Stimulated activated CD8-positive, alpha-beta memory T cell treated with anti-CD3 and anti-CD28 coated beads, Interleukin-4, amount 100 ng/mL, for 48 hours (primary cell): ENCODE measurements at regions not wholly inside any gene's neighbourhood (a gene's known extent, or its start where the extent isn't known, plus 50 kb on each side); places are given as distances from the start of the nearest gene placed in this dataset.

ENCODE experiments used
- DNase-seq: peaks from one replicate; pipeline ENCODE4 v3.0.0-alpha.2; 2020

DNA sequence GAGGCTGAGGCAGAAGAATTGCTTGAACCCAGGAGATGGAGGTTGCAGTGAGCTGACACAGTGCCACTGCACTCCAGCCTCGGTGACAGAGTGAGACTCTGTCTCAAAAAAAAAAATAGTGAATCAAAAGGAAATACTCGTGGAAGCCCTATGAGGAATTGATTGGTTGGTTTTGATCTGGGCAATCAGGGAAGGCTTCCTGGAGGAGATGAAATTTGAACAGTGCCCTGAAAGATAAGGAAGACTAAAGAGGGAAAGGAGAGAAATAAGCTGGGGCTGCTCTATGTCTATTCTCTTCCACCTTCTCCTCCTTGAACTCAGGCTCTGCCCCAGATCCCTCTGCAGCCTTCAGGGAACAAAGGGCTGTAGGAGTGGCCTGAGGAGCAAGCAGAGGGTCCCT, 54.1 kb downstream of the IRF2BPL start:
- no peak for DNase-seq

DNA sequence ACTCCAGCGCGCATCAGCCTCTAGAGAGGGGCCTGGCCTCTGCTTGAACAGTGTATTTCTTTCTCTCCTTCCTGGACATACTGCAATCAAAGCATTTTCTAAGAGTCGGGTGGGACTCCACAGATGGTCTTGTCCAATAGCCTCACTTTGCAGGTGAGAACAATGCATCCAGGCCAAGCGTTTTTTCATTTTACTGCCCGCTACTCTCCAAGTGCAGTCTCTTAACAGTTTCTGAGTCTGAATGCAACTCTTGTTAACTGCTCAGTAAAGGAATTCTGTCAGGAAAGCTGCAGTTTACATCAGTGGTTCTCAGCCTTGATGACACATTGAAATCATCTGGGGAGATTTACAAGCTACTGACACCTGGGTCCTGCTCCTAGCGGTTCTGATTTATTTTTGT, 57.0 kb downstream of the IRF2BPL start:
- DNase-seq: no peak

GRCh38 chr14:76968621-76969063, 59.9 kb downstream of the IRF2BPL start:
- no peak for DNase-seq

- DNase-seq: no peak
These were observed 60.7 kb downstream of the IRF2BPL start for GRCh38 chr14:76967788-76968187.

DNA sequence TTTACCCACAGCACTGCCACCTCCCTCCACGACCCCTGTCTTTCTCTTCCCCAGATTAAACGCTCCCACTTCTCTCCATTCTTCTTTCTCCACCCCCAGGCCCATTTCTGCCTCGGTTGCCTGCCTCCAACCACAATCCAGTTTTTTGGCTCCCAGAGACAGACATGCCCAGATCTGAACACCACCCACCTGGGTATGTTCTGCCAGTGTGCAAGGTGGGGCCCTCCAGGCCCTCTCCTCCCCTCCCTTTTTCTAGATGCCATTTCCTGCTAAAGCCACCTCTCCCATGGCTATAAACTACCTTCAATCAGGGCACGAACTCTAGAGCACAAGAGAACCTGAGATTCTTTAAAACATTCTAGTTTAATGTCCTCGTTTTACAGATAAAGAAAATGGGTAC, 63.3 kb downstream of the IRF2BPL start:
- no peak for DNase-seq

DNA sequence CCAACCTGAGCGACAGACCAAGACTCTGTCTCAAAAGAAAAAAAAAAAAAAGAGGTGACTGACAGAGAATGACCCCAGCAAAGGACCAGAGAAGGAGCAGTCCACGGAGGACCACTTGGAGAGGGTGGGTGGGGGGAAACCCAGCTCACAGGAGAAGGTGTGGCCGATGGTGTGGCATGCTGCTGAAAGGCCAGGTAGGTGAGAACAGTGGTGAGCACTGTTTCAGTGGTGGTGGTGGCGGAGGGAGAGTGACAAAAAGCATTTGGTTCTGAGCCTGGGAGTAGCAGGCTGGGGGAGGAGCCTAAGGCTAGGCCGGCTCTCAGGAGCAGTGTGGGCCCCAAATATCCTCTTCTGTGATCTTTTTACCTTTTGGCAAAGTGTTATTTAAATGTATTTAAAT, 63.8 kb downstream of the IRF2BPL start:
- DNase-seq: peak; percentile 72

- no peak for DNase-seq
These were observed 65.1 kb downstream of the IRF2BPL start for GRCh38 chr14:76963372-76963771.

DNA sequence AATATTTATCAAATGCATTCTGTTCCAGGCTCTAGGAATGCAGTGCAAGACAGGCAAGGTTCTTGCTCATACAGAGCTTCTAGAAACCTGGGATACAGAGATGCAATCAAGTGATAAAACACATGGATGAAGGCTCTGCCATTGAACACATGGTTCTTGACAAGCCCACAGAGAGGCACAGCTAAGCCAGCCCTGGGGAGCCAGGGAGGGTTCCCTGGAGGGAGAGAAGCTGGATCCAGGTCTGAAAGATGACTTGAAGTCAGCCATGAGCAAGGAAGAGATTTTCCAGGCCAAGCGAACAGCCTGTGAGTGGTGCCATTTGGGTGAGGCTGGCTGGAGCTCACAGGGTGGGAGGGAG, 66.2 kb downstream of the IRF2BPL start:
- DNase-seq: no peak

DNA sequence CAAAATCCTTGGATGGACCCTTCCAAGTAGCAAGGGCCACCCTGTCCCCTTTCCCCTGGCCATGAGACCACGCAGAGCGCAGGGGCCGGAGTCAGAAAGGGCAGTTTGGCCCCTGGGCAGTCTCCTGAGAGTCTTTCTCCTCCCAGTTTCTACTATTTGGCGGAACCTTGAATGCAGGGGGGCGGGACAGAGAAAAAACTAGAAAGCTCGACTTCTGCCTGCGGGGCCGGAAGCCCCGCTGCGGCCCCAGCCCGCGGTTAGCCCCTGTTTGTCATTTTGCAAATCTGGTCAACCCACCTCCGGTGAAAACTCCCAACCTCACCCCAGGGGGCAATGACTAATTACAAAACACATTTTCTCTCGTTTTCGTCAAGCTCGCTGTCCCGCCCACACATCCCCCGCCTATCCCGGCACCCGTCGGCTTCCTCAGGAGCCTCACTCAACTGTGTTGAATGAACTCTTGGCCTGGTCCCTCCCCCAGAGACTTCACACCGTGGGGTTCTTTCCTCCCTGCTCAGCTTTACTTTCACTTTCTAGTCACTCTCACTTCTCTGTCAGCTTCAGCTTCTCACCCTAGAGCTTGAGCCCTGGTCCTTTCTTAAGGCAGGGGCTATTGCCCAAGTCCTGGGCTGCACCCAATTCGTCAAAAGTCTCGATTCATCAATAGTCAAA, 66.7 kb downstream of the IRF2BPL start:
- DNase-seq: peak; percentile 98

DNA sequence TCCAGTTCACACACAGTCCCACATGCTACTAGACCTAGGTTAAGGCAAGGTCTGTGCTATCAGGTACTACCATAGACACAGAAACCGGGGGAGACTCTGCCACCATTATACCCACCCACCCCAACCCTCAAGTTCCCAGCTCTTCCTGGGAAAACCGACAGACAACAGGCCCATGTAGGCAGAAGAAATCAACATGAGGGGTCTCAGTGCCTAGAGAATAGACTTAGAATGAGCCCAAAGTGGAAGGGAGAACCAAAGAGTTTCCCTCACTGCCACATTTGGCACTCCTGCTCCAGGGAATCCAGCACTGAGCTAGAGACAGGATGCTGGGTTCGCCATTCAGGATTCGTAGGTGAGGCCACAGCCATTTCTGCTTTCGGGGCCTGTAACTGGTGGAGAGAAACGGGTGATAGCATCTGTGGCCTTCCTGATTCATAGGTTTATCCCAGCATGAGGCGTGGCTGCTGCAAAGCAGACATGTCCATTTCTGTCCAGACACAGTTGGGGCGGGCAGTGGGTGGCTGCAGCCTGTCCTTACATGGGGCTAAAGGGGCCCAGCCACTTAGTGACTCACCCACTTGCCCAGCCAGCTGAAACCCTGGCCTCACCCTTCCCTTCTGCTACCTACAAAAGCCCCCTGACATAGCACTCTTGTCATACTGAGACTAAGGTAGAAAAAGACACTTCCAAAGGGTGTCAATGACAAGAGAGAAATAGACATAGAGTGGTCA, 69.4 kb downstream of the IRF2BPL start:
- DNase-seq: peak; percentile 62

DNA sequence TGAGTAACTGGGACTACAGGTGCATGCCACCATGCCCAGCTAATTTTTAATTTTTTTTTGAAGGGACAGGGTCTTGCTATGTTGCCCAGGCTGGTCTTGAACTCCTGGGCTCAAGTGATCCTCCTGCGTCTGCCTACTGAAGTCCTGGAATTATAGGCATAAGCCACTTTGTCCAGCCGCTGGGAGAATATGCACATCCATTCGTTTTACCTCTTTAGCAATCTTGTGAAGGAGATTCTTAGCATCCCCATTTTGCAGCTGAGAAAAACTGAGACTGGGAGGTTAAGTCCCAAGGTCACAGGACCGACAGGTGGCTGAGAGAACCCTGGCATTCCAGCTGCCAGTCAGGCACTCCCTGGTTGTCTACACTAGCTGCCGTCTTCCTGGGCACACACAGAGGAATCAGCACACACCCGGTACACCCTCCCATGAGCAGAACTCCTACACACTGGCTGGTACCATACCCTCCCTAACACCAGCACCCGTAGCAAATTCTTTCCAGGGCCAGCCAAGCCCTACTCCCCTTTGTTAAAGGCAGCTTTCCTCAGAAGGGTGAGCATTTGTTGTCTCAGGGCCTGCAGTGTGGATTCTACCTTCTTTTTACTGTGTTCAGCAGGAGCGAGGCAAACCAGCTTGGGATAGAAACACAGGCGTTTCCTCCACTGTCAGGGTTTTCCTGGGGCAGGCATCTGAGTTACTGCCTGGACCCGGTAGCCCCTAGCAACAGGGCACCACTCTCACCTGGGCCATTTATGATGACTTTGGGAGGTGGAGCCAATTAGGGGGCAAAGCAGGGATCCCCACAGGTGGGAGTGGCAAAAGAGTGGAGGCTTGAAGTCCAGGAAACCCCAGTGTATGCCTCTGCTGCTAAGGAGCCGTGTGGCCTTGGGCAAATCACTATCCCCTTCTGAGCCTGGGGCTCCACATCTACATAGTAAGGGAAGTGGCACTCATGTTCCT, 70.2 kb downstream of the IRF2BPL start:
- DNase-seq: no peak

GRCh38 chr14:76957224-76957891, 71.2 kb downstream of the IRF2BPL start:
- DNase-seq: no peak

- peak; percentile 93 for DNase-seq
These were observed 72.0 kb downstream of the IRF2BPL start for GRCh38 chr14:76956316-76957090.

DNA sequence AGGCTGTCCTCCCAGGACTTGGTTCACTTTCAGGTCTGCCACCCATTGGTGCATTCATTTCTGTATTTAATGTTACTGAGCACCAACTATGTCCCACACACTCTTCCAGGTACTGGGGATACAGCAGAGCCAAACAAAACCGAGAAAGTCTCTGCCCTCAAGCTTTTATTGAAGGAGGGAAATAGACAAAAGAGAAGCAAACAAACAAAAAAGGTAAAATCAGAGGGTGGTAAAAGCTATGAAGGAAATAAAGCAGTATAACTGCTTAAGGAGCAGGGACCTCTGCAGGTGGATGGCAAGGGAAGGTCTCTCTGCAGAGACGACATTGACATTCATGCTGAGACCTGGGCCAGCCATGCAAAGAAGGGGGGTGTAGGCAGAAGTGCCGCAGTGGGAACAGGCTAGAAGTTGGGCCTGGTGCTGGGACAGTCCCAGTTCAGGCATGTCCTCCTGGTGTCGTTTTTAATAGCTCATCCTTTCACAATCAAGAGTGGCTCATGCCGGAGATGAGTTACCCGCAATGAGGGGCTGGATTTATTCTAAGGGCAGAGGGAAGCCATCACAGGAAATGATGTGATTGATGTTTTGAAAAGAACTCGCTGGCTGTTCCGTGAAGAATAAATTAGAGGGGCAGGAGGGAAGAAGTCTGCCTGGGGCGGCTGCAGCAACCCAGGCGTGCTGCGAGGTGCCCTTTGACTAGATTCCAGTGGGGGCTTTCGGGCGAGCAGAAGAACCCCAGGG, 72.8 kb downstream of the IRF2BPL start:
- peak; percentile 72 for DNase-seq

DNA sequence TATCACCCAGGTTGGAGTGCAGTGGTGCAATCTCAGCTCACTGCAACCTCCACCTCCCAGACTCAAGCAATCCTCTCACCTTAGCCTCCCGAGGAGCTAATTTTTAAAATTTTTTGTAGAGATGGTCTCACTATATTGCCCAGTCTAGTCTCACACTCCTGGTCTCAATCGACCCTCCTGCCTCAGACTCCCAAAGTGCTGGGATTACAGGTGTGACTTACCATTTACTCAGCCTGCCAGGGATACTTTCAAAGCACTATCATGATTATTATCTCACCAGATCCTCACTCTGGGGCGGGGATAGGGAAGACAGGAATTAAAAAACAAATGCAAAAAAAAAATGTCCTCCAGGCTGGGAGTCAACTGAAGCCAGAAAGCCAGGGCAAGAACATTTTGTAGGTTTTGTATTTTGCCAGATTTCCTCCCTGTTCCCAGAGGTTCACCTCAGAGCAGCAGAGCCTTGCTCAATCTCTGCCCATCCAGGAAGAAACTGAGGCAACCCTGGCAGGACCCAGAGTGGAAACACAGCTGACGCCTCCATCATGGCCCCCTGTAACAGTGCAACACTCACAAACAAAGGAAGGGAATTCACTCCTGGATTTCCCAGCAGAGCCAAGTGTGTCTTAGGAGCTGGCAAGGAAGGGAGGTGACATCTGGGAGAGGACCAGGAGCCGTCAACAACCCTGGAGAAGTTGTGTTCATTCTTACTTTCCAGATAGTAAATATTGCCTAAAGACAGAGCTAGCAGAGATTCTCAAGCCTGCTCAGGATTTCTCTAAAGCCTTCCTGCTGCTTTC, 73.9 kb downstream of the IRF2BPL start:
- no peak for DNase-seq

- DNase-seq: peak; percentile 58
These were observed 75.1 kb downstream of the IRF2BPL start for GRCh38 chr14:76953311-76953945.

- no peak for DNase-seq
These were observed 77.3 kb downstream of the IRF2BPL start for GRCh38 chr14:76951166-76951565.

DNA sequence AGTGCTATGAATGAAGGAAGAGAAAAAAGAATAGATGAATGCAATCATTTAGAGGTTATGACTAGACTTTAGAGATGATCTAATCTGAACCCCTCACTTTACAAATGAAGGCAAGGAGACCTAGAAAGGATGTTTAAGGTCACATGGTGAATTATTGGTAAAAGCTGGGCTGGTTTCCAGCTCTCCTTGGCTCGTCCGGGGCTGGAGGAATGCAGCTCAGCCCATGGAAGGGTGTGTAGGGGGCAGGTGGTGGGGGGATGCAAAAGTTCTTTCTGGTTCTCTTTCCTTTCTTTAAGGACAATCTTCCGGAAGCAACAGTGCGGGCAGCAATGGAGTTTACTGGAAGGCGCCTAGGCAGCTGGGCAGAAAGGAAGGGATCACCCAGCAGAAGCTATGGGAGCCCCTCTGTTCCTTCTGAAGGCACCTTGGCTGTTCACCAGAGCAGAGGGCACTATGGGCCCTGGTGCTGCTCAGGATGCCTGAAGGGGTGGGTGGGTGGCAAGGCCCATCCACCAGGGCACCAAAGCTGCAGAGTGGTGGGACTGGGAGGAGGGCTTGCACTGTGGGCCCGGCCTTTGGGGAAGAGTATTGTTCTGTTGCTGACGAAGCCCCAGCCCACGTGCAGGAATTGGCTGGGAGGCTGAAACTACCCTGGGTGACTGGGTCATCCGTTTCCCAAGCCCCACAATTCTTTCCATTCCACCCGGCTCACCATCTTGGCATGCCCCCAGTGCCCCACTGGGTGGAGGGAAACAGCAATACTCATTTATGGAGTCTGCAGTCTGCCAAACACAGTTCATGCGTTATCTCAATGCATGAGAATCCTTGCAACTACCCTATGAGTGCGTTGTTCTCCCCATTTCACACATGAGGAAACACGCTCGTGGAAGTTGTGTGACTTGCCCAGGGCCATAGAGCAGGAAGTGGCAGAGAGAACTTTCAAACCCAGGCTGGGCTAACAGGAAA, 78.2 kb downstream of the IRF2BPL start:
- DNase-seq: no peak

- DNase-seq: no peak
These were observed 79.5 kb downstream of the IRF2BPL start for GRCh38 chr14:76948976-76949375.
